NCI-H2081 treated with DMSO at 0.1 percent for 48 hours (cell line): ENCODE measurements at regions not wholly inside any gene's neighbourhood (a gene's known extent, or its start where the extent isn't known, plus 50 kb on each side); places are given as distances from the start of the nearest gene placed in this dataset.
"Not testable (repeated sequence)": the region's sequence is repeated elsewhere in the genome, so short reads cannot be mapped to it uniquely, and the experiment has no call there.

Source experiments
- DNase-seq: peaks from one replicate; lab custom pipeline; 2025; lab: John Stamatoyannopoulos, UW

GRCh38 chr6:16947375-16948015 lies 154.4 kb upstream of the STMND1 start:
- no peak for DNase-seq

- no peak for DNase-seq
Observed at GRCh38 chr6:16944596-16944995, 157.3 kb upstream of the STMND1 start.

- DNase-seq, result no peak
Observed at GRCh38 chr6:16939839-16940238, 162.0 kb upstream of the STMND1 start.

GRCh38 chr6:16939351-16939750 lies 162.5 kb upstream of the STMND1 start:
- no peak for DNase-seq

GRCh38 chr6:16936893-16937292 lies 165.0 kb upstream of the STMND1 start:
- no peak for DNase-seq

GRCh38 chr6:16933961-16934360 lies 167.9 kb upstream of the STMND1 start:
- DNase-seq, result no peak

- no peak for DNase-seq
Observed at GRCh38 chr6:16933532-16933931, 168.3 kb upstream of the STMND1 start.

- DNase-seq, result no peak
Observed at GRCh38 chr6:16932920-16933319, 168.9 kb upstream of the STMND1 start.

GRCh38 chr6:16931079-16931478 lies 169.8 kb upstream of the ATXN1 start:
- not testable (repeated sequence) for DNase-seq

GRCh38 chr6:16930432-16930831 lies 169.2 kb upstream of the ATXN1 start:
- no peak for DNase-seq

- DNase-seq, result no peak
Observed at GRCh38 chr6:16929809-16930208, 168.5 kb upstream of the ATXN1 start.

GRCh38 chr6:16928387-16928786 lies 167.1 kb upstream of the ATXN1 start:
- DNase-seq, result no peak

GRCh38 chr6:16927205-16927604 lies 165.9 kb upstream of the ATXN1 start:
- no peak for DNase-seq

- DNase-seq, result no peak
Observed at GRCh38 chr6:16925461-16925860, 164.2 kb upstream of the ATXN1 start.

- no peak for DNase-seq
Observed at GRCh38 chr6:16922282-16922681, 161.0 kb upstream of the ATXN1 start.

- no peak for DNase-seq
Observed at GRCh38 chr6:16921399-16922110, 160.3 kb upstream of the ATXN1 start.

- DNase-seq, result no peak
Observed at GRCh38 chr6:16918586-16918985, 157.3 kb upstream of the ATXN1 start.

GRCh38 chr6:16914184-16914583 lies 152.9 kb upstream of the ATXN1 start:
- no peak for DNase-seq

GRCh38 chr6:16912756-16913155 lies 151.5 kb upstream of the ATXN1 start:
- DNase-seq, result no peak

- no peak for DNase-seq
Observed at GRCh38 chr6:16911088-16911487, 149.8 kb upstream of the ATXN1 start.

- no peak for DNase-seq
Observed at GRCh38 chr6:16909658-16910360, 148.5 kb upstream of the ATXN1 start.

GRCh38 chr6:16907991-16908390 lies 146.7 kb upstream of the ATXN1 start:
- no peak for DNase-seq

- no peak for DNase-seq
Observed at GRCh38 chr6:16904957-16905356, 143.7 kb upstream of the ATXN1 start.
